Testis (tissue), 2 donors: ENCODE measurements at regions not wholly inside any gene's neighbourhood (a gene's known extent, or its start where the extent isn't known, plus 50 kb on each side); places are given as distances from the start of the nearest gene placed in this dataset.

Experiments used
- DNase-seq: peaks from one replicate; pipeline ENCODE4 v3.0.0-alpha.2; 2019
- H3K27ac ChIP-seq, 2 donors: fragments of 200-600 bp; sonication (generic); one replicate each; pipeline ENCODE4 v1.5.1; 2019
- H3K27me3 ChIP-seq: fragments of 200-600 bp; sonication (generic); one replicate; pipeline ENCODE4 v1.5.1; 2019
- H3K36me3 ChIP-seq: fragments of 200-600 bp; sonication (generic); one replicate; pipeline ENCODE4 v1.5.1; 2017; ENCODE audit warnings: low read depth; ENCODE audit errors: missing control alignments
- H3K4me1 ChIP-seq: fragments of 200-600 bp; sonication (generic); one replicate; pipeline ENCODE4 v1.5.1; 2019
- H3K4me3 ChIP-seq, 2 donors: fragments of 200-600 bp; sonication (generic); one replicate each; pipeline ENCODE4 v1.5.1; 2017 to 2019
- H3K9me3 ChIP-seq: fragments of 200-600 bp; sonication (generic); one replicate; pipeline ENCODE4 v1.5.1; 2017
- CTCF ChIP-seq, 3 experiments: fragments of 450-650 bp in 2 of 3; fragments of 200-600 bp in 1 of 3; sonication (generic) in 1 of 3; IDR thresholded peaks; one replicate each; pipeline ENCODE4 v1.5.1; 2016 to 2019; ENCODE audit warnings: antibody characterized with exemption in 3 of 3, mild to moderate bottlenecking in 2 of 3, moderate library complexity in 1 of 3
- POLR2A ChIP-seq: fragments of 450-650 bp; IDR thresholded peaks from one replicate; pipeline ENCODE4 v1.6.1; 2017; ENCODE audit warnings: antibody characterized with exemption, mild to moderate bottlenecking, moderate library complexity
- WGBS, 2 donors: methylation state at CpG; one replicate each; pipeline ENCODE4 v1.1.5; 2018; 5-methylcytosine and 5-hydroxymethylcytosine counted together
- intact Hi-C: fragments of 100-400 bp; cut with DNase I; formaldehyde crosslinking; loops from one replicate; pipeline ENCODE4 v1.15.1; 2023; ENCODE audit warnings: low total_unique reads

GRCh38 chr4:117428536-117428935 is 343.2 kb upstream of the TRAM1L1 start:
- H3K27me3 ChIP-seq: no peaks in the 10 kb centered on the region
- no peaks in the 10 kb centered on the region for H3K36me3 ChIP-seq
- intact Hi-C loops: no loop called here
- H3K4me3 ChIP-seq: no peak overlapping the region
- DNase-seq: no peak
- WGBS, 2 donors: 67 to 93% methylated on average over 1 of the region's 1 CpG
- H3K9me3 ChIP-seq: no peaks in the 10 kb centered on the region
- TF ChIP-seq CTCF (IDR thresholded peaks at IDR 0.05) (no peak), POLR2A (no peak)
- H3K27ac ChIP-seq: no peak overlapping the region
- no peaks in the 10 kb centered on the region for H3K4me1 ChIP-seq

GRCh38 chr4:117429061-117429460 is 343.7 kb upstream of the TRAM1L1 start:
- Histone ChIP-seq H3K4me3 (no peak overlapping the region), H3K36me3 (no peaks in the 10 kb centered on the region), H3K27ac (no peak overlapping the region), H3K9me3 (no peaks in the 10 kb centered on the region), H3K4me1 (no peaks in the 10 kb centered on the region), H3K27me3 (no peaks in the 10 kb centered on the region)
- no peak for DNase-seq
- intact Hi-C loops: no loop called here
- WGBS, 2 donors: 92 to 100% methylated on average over 1 to 2 of the region's 2 CpGs
- TF ChIP-seq CTCF (IDR thresholded peaks at IDR 0.05) (no peak), POLR2A (no peak)

- Histone ChIP-seq H3K4me3 (no peak overlapping the region), H3K36me3 (no peaks in the 10 kb centered on the region), H3K4me1 (no peaks in the 10 kb centered on the region), H3K27me3 (no peaks in the 10 kb centered on the region), H3K9me3 (no peaks in the 10 kb centered on the region), H3K27ac (no peak overlapping the region)
- DNase-seq: no peak
- no peak for TF ChIP-seq CTCF (IDR thresholded peaks at IDR 0.05)
- no peak for TF ChIP-seq POLR2A
- 81 to 100% methylated on average over 3 to 5 of the region's 5 CpGs for WGBS, 2 donors
- intact Hi-C loops: no loop called here
These were observed 344.1 kb upstream of the TRAM1L1 start for GRCh38 chr4:117429506-117429905.

- Histone ChIP-seq H3K4me1 (no peaks in the 10 kb centered on the region), H3K36me3 (no peaks in the 10 kb centered on the region), H3K27me3 (no peaks in the 10 kb centered on the region), H3K4me3 (no peak overlapping the region), H3K9me3 (no peaks in the 10 kb centered on the region), H3K27ac (no peak overlapping the region)
- WGBS, 2 donors: 40 to 46% methylated on average over 1 of the region's 1 CpG
- intact Hi-C loops: no loop called here
- TF ChIP-seq POLR2A (no peak), CTCF (IDR thresholded peaks at IDR 0.05) (no peak)
- no peak for DNase-seq
These were observed 349.0 kb upstream of the TRAM1L1 start for GRCh38 chr4:117434424-117434823.

- WGBS, 2 donors: 54 to 60% methylated on average over 2 of the region's 2 CpGs
- TF ChIP-seq POLR2A (no peak), CTCF (IDR thresholded peaks at IDR 0.05) (peak in 2 of 3 experiments; percentile 48 to 51)
- DNase-seq: peak; percentile 84
- H3K9me3 ChIP-seq: no peaks in the 10 kb centered on the region
- no peaks in the 10 kb centered on the region for H3K27me3 ChIP-seq
- H3K4me1 ChIP-seq: no peaks in the 10 kb centered on the region
- peak overlapping the region in 1 of 2 donors; percentile 3 for H3K27ac ChIP-seq
- intact Hi-C loops: no loop called here
- no peaks in the 10 kb centered on the region for H3K36me3 ChIP-seq
- peak overlapping the region in 1 of 2 donors; percentile 26 for H3K4me3 ChIP-seq
These were observed 362.5 kb upstream of the TRAM1L1 start for GRCh38 chr4:117447925-117448324.
